ENCODE measurements at regions not wholly inside any gene's neighbourhood (a gene's known extent, or its start where the extent isn't known, plus 50 kb on each side); places are given as distances from the start of the nearest gene placed in this dataset.

GRCh38 chr16:51461255-51461654, 310.2 kb upstream of the SALL1 start:
- intact Hi-C loops (cut with micrococcal nuclease) (no loop called here), dilution Hi-C loops (cut with MboI; ENCODE audit: extremely low pct_ligation_motif_present, low sequenced_read_pairs) (no loop called here)
- H3K36me3 ChIP-seq (ENCODE audit: control insufficient read depth in 2 of 2, extremely low read depth in 1 of 2, insufficient read depth in 2 of 2, low read length in 2 of 2) = no peaks in the 10 kb centered on the region
- FAIRE-seq = no peak
- H3K4me3 ChIP-seq (replicated peaks in 1 of 3; ENCODE audit: insufficient read depth in 1 of 3, low read depth in 1 of 3, low read length in 3 of 3) = no peak overlapping the region
- H3K79me2 ChIP-seq (ENCODE audit: control insufficient read depth, insufficient read depth, low read length) = no peaks in the 10 kb centered on the region
- DNase-seq (ENCODE audit: low read depth, low spot score) = no peak
- no peak overlapping the region for H3K9ac ChIP-seq (replicated peaks; ENCODE audit: extremely low read depth, insufficient read depth, low read length)
- BruUV-seq (replicated peaks) = no TSS peak
- TF ChIP-seq GATA2 (IDR thresholded peaks at IDR 0.05; ENCODE audit: insufficient read depth, insufficient read length, low read depth, low read length) = no peak
- TF ChIP-seq MYC (IDR thresholded peaks at IDR 0.05; ENCODE audit: low read depth, low read length) = no peak
- TF ChIP-seq EZH2 (IDR thresholded peaks at IDR 0.05; ENCODE audit: borderline replicate concordance, low read depth, low read length, severe bottlenecking) = no peak
- TF ChIP-seq JUN (IDR thresholded peaks at IDR 0.05; ENCODE audit: borderline replicate concordance, insufficient read depth, insufficient read length, low read depth) = no peak
- no peak for TF ChIP-seq POLR2A (IDR thresholded peaks at IDR 0.05; ENCODE audit: low read depth, low read length)
- no peak for TF ChIP-seq CTCF (IDR thresholded peaks at IDR 0.05; ENCODE audit: extremely low read depth in 1 of 2, insufficient read depth in 1 of 2, low read depth in 1 of 2, low read length in 2 of 2)
- no peak for TF ChIP-seq POLR2AphosphoS5 (IDR thresholded peaks at IDR 0.05; ENCODE audit: insufficient read depth, low read depth, low read length)
- TF ChIP-seq FOS (IDR thresholded peaks at IDR 0.05; ENCODE audit: borderline replicate concordance, insufficient read depth, low read length) = no peak
- no peak for TF ChIP-seq MAX (IDR thresholded peaks at IDR 0.05; ENCODE audit: insufficient read depth, insufficient read length)
- H3K27me3 ChIP-seq (ENCODE audit: control insufficient read depth in 2 of 2, insufficient read depth in 2 of 2, low read length in 2 of 2) = no peaks in the 10 kb centered on the region
- CTCF ChIA-PET = no interaction called here
- no peak overlapping the region for H3K4me2 ChIP-seq (ENCODE audit: insufficient read depth, low read length)
- H4K20me1 ChIP-seq (replicated peaks; ENCODE audit: control insufficient read depth, extremely low read depth, insufficient read depth, low read length) = no peaks in the 10 kb centered on the region
- no peaks in the 10 kb centered on the region for H3K9me1 ChIP-seq (replicated peaks; ENCODE audit: control insufficient read depth, extremely low read depth, insufficient read depth, low read length)
- no peak overlapping the region for H2AFZ ChIP-seq (ENCODE audit: low read depth, low read length)
- POLR2A ChIA-PET = no interaction called here
- H3K27ac ChIP-seq (ENCODE audit: insufficient read depth, low read depth, low read length) = no peak overlapping the region
- H3K9me3 ChIP-seq (replicated peaks; ENCODE audit: control insufficient read depth, insufficient read depth, low read length) = no peaks in the 10 kb centered on the region
- H3K4me1 ChIP-seq (ENCODE audit: control insufficient read depth, extremely low read depth, insufficient read depth, low read length) = no peaks in the 10 kb centered on the region

Data from endothelial cell of umbilical vein (primary cell).